ENCODE measurements at regions not wholly inside any gene's neighbourhood (a gene's known extent, or its start where the extent isn't known, plus 50 kb on each side); places are given as distances from the start of the nearest gene placed in this dataset.

DNA sequence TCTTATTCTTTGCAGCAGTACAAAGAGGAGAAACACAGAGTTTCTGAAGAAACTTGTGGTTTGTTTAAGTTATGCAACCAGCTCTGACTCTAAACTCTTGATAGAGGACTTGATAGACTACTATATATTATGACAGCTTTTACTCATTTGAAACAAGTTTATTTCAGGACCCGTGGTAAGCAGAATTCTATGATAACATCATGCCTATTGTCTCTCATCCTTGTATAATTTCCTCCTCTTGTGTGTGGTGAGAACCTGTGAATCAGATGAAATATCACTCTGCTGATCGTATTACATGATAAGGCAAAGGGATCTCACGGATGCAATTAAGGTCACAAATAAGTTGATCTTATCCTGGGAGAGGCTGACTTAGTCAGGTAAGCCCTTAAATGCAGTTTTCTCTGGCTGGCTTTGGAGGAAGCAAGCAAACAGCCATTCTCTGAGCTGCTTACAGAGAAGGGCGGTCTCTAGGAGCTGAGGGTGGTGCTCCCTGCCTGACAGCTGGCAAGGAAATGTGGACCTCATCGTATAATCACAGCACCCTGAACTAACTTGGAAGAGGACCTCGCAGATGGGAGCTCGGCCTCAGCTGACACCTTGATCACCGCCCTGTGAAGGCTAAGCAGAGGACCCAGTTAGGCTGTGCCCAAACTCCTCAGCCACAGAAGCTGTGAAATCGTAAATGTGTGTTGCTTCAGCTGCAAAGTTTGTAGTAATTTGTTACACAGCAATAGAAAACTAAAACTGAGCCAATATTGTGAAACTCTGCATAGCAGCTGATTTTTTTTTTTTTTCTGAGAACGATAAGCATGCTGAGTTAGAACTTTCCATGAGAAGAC, 151.1 kb upstream of the DPT start:
- no peak for DNase-seq (ENCODE audit: low read depth in 1 of 2, low spot score in 1 of 2)
- ChIA-PET POLR2A (no interaction called here), CTCF (interaction anchor here (0.7 kb wide), 1 partner anchor 277 kb away, joined by 3 read pairs; no protein-coding TSS in a partner anchor)
- 73% methylated on average over 10 of the region's 10 CpGs for WGBS (ENCODE audit: missing lambda C conversion rate)
- Histone ChIP-seq H3K4me1 (no peaks in the 10 kb centered on the region), H3K9me3 (no peaks in the 10 kb centered on the region), H3K4me2 (no peak overlapping the region), H3K27ac (peak overlapping the region in 1 of 2 experiments; percentile 27; a peak in 1 of 6 replicates), H3K4me3 (no peak overlapping the region)
- TF ChIP-seq, protein P1, sequence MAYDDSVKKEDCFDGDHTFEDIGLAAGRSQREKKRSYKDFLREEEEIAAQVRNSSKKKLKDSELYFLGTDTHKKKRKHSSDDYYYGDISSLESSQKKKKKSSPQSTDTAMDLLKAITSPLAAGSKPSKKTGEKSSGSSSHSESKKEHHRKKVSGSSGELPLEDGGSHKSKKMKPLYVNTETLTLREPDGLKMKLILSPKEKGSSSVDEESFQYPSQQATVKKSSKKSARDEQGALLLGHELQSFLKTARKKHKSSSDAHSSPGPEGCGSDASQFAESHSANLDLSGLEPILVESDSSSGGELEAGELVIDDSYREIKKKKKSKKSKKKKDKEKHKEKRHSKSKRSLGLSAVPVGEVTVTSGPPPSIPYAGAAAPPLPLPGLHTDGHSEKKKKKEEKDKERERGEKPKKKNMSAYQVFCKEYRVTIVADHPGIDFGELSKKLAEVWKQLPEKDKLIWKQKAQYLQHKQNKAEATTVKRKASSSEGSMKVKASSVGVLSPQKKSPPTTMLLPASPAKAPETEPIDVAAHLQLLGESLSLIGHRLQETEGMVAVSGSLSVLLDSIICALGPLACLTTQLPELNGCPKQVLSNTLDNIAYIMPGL (CRISPR knock-in tag; IDR thresholded peaks at IDR 0.05; ENCODE audit: borderline replicate concordance) = no peak
- no peak for TF ChIP-seq FOXS1 (CRISPR knock-in tag; IDR thresholded peaks at IDR 0.05)
- TF ChIP-seq, protein P2, sequence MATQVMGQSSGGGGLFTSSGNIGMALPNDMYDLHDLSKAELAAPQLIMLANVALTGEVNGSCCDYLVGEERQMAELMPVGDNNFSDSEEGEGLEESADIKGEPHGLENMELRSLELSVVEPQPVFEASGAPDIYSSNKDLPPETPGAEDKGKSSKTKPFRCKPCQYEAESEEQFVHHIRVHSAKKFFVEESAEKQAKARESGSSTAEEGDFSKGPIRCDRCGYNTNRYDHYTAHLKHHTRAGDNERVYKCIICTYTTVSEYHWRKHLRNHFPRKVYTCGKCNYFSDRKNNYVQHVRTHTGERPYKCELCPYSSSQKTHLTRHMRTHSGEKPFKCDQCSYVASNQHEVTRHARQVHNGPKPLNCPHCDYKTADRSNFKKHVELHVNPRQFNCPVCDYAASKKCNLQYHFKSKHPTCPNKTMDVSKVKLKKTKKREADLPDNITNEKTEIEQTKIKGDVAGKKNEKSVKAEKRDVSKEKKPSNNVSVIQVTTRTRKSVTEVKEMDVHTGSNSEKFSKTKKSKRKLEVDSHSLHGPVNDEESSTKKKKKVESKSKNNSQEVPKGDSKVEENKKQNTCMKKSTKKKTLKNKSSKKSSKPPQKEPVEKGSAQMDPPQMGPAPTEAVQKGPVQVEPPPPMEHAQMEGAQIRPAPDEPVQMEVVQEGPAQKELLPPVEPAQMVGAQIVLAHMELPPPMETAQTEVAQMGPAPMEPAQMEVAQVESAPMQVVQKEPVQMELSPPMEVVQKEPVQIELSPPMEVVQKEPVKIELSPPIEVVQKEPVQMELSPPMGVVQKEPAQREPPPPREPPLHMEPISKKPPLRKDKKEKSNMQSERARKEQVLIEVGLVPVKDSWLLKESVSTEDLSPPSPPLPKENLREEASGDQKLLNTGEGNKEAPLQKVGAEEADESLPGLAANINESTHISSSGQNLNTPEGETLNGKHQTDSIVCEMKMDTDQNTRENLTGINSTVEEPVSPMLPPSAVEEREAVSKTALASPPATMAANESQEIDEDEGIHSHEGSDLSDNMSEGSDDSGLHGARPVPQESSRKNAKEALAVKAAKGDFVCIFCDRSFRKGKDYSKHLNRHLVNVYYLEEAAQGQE (IDR thresholded peaks at IDR 0.05) = no peak
- TF ChIP-seq RARB (CRISPR knock-in tag; IDR thresholded peaks at IDR 0.05) = no peak
- no peak for TF ChIP-seq ZNF302 (CRISPR knock-in tag; IDR thresholded peaks at IDR 0.05)
- no peak for TF ChIP-seq SREBF2 (IDR thresholded peaks at IDR 0.05)
- FAIRE-seq = no peak
- ATAC-seq = no peak

DNA sequence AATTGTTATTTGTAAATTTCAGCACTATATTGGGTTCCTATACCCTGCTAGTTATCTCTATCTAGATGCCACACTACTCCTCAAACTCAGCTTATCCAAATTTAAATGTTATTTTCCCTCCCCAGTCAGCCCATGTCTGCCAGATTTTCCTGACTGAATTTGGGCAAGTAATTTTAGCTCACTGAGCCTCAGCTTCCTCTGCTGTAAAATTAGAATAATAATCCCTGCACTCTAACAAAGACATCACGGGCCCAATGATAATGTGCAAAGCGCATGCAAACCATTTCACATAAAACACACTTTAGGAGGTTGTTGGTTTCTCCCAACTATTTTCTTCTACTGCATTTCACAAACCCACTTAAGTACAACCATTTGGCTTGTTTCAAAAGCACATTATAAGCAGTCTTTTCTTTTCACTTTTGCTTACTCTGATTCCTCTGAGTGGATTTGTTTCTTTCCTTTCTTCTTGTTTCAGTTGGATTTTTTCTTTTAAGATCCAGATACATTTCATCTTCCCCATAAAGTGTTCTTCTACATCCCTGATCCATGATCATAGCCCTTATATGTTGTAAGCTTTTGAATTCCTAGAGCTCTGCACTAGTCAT, 152.8 kb upstream of the DPT start:
- Histone ChIP-seq H3K27ac (no peak overlapping the region), H3K4me2 (no peak overlapping the region), H3K9me3 (no peaks in the 10 kb centered on the region), H3K4me1 (no peaks in the 10 kb centered on the region), H3K4me3 (no peak overlapping the region)
- ChIA-PET CTCF (interaction anchor here (1.7 kb wide), 1 partner anchor 35 kb away, joined by 3 read pairs; no protein-coding TSS in a partner anchor), POLR2A (no interaction called here)
- DNase-seq (ENCODE audit: low read depth in 1 of 2, low spot score in 1 of 2) = no peak
- ATAC-seq = no peak
- TF ChIP-seq, protein P3, sequence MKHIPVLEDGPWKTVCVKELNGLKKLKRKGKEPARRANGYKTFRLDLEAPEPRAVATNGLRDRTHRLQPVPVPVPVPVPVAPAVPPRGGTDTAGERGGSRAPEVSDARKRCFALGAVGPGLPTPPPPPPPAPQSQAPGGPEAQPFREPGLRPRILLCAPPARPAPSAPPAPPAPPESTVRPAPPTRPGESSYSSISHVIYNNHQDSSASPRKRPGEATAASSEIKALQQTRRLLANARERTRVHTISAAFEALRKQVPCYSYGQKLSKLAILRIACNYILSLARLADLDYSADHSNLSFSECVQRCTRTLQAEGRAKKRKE (CRISPR knock-in tag; IDR thresholded peaks at IDR 0.05; ENCODE audit: low read depth) = no peak
- TF ChIP-seq FOSB (CRISPR knock-in tag; IDR thresholded peaks at IDR 0.05) (no peak), ZC3H11A (IDR thresholded peaks at IDR 0.05) (no peak), HDAC2 (IDR thresholded peaks at IDR 0.05) (no peak), RCOR1 (IDR thresholded peaks at IDR 0.05; ENCODE audit: low read depth, low read length) (no peak), FOXS1 (CRISPR knock-in tag; IDR thresholded peaks at IDR 0.05) (no peak)
- TF ChIP-seq, protein P4, sequence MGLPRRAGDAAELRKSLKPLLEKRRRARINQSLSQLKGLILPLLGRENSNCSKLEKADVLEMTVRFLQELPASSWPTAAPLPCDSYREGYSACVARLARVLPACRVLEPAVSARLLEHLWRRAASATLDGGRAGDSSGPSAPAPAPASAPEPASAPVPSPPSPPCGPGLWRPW (IDR thresholded peaks at IDR 0.05) = no peak
- FAIRE-seq = no peak
- WGBS (ENCODE audit: missing lambda C conversion rate) = 93% methylated on average over 2 of the region's 2 CpGs

GRCh38 chr1:168887381-168887780, 158.4 kb upstream of the DPT start:
- no peak overlapping the region for H3K4me3 ChIP-seq
- peaks cover 7% of the 10 kb centered on the region; the same call in 1 of the 3 replicates for H3K9me3 ChIP-seq
- H3K4me1 ChIP-seq = no peaks in the 10 kb centered on the region
- H3K27ac ChIP-seq = no peak overlapping the region
- H3K4me2 ChIP-seq = no peak overlapping the region
- FAIRE-seq = no peak
- ChIA-PET POLR2A (no interaction called here), CTCF (no interaction called here)
- no peak for DNase-seq (ENCODE audit: low read depth in 1 of 2, low spot score in 1 of 2)
- ATAC-seq = no peak
- 53% methylated on average over 4 of the region's 4 CpGs for WGBS (ENCODE audit: missing lambda C conversion rate)
- TF ChIP-seq MAX (IDR thresholded peaks at IDR 0.05) = no peak
- TF ChIP-seq RAD21 (conservative IDR thresholded peaks at IDR 0.05 in 1 of 2, IDR thresholded peaks at IDR 0.05 in 1 of 2) = no peak
- TF ChIP-seq HOXB13 (CRISPR knock-in tag; IDR thresholded peaks at IDR 0.05; ENCODE audit: low read depth) = no peak
- TF ChIP-seq TFCP2L1 (CRISPR knock-in tag; IDR thresholded peaks at IDR 0.05) = no peak
- no peak for TF ChIP-seq HEYL (CRISPR knock-in tag; IDR thresholded peaks at IDR 0.05)
- TF ChIP-seq, protein P5, sequence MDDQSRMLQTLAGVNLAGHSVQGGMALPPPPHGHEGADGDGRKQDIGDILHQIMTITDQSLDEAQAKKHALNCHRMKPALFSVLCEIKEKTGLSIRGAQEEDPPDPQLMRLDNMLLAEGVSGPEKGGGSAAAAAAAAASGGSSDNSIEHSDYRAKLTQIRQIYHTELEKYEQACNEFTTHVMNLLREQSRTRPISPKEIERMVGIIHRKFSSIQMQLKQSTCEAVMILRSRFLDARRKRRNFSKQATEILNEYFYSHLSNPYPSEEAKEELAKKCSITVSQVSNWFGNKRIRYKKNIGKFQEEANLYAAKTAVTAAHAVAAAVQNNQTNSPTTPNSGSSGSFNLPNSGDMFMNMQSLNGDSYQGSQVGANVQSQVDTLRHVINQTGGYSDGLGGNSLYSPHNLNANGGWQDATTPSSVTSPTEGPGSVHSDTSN (IDR thresholded peaks at IDR 0.05) = no peak
- TF ChIP-seq NR3C1 (IDR thresholded peaks at IDR 0.05) = no peak
- TF ChIP-seq HOXA7 (CRISPR knock-in tag; IDR thresholded peaks at IDR 0.05) = no peak
- TF ChIP-seq CBX2 (IDR thresholded peaks at IDR 0.05; ENCODE audit: borderline replicate concordance, low read depth) = no peak
- TF ChIP-seq KDM5A (IDR thresholded peaks at IDR 0.05) = no peak
